ENCODE measurements at regions not wholly inside any gene's neighbourhood (a gene's known extent, or its start where the extent isn't known, plus 50 kb on each side); places are given as distances from the start of the nearest gene placed in this dataset.

DNA sequence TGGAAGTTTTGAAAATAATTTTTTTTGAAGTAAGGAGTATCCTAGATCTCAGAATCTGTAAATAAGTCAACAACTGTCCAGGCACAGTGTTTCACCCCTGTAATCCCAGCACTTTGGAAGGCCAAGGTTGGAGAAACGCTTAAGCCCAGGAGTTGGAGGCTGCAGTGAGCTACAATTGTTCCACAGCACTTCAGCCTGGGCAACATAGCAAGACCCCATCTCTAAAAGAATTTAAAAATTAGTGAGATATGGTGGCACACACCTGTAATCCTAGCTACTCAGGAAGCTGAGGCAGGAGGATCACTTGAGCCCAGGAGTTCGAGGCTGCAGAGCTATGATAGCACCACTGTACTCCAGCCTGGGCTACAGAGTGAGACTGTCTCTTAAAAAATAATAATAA is 87.2 kb upstream of the ZNF507 start:
- no CpG with 5 or more reads among the region's 2 CpGs for WGBS, 2 donors (ENCODE audit: extremely low coverage in 2 of 2, insufficient read length in 2 of 2, insufficient replicate concordance in 1 of 2)
- no peak overlapping the region for H3K9ac ChIP-seq (ENCODE audit: low read depth, low read length, poor library complexity)
- H3K23ac ChIP-seq (ENCODE audit: low read depth, low read length, poor library complexity): no peak overlapping the region
- no peak overlapping the region for H3K14ac ChIP-seq (ENCODE audit: low read length)
- no peaks in the 10 kb centered on the region for H3K9me3 ChIP-seq (replicated peaks in 1 of 2; ENCODE audit: control insufficient read depth in 2 of 2, insufficient read depth in 1 of 2, low read depth in 1 of 2, low read length in 2 of 2)
- H3K79me1 ChIP-seq (ENCODE audit: low read depth, low read length): no peaks in the 10 kb centered on the region
- H3K4me3 ChIP-seq (ENCODE audit: low read length in 2 of 2): no peak overlapping the region
- H3K18ac ChIP-seq (ENCODE audit: low read length): no peak overlapping the region
- no peak overlapping the region for H3K4ac ChIP-seq (ENCODE audit: low read length)
- H2BK5ac ChIP-seq (ENCODE audit: low read length): no peak overlapping the region
- no peak overlapping the region for H2AK5ac ChIP-seq (ENCODE audit: low read depth, low read length)
- peaks cover 0 to 2% of the 10 kb centered on the region in 2 donors for H3K4me1 ChIP-seq (ENCODE audit: control insufficient read depth in 2 of 2, insufficient read depth in 1 of 2, low read depth in 1 of 2, low read length in 2 of 2)
- no peak overlapping the region for H2BK12ac ChIP-seq (ENCODE audit: low read length)
- no peak overlapping the region for H4K8ac ChIP-seq (ENCODE audit: low read depth, low read length)
- no peak overlapping the region for H4K91ac ChIP-seq (ENCODE audit: low read depth, low read length, poor library complexity)
- DNase-seq (ENCODE audit: low spot score): no peak
- H2BK120ac ChIP-seq (ENCODE audit: low read depth, low read length): no peak overlapping the region
- H3K27ac ChIP-seq (replicated peaks; ENCODE audit: low read length): no peak overlapping the region
- H2AFZ ChIP-seq (ENCODE audit: low read length): no peak overlapping the region
- H3K27me3 ChIP-seq (ENCODE audit: control insufficient read depth in 3 of 3, insufficient read depth in 3 of 3, low read depth in 1 of 3, low read length in 3 of 3): peaks cover 0 to 5% (median 0%) of the 10 kb centered on the region in 3 experiments
- H3K36me3 ChIP-seq (replicated peaks in 1 of 2; ENCODE audit: control insufficient read depth in 2 of 2, insufficient read depth in 2 of 2, low read length in 2 of 2): no peaks in the 10 kb centered on the region
- H3K4me2 ChIP-seq (ENCODE audit: insufficient read depth, low read length, poor library complexity, severe bottlenecking): no peak overlapping the region
- H2BK15ac ChIP-seq (ENCODE audit: low read length): no peak overlapping the region

GRCh38 chr19:32264568-32264967 is 80.8 kb upstream of the ZNF507 start:
- WGBS, 2 donors (ENCODE audit: extremely low coverage in 2 of 2, insufficient read length in 2 of 2, insufficient replicate concordance in 1 of 2): no CpG with 5 or more reads among the region's 7 CpGs
- H2AK5ac ChIP-seq (ENCODE audit: low read depth, low read length): no peak overlapping the region
- H2AFZ ChIP-seq (ENCODE audit: low read length): no peak overlapping the region
- DNase-seq (ENCODE audit: low spot score): no peak
- H3K14ac ChIP-seq (ENCODE audit: low read length): no peak overlapping the region
- no peaks in the 10 kb centered on the region for H3K9me3 ChIP-seq (replicated peaks in 1 of 2; ENCODE audit: control insufficient read depth in 2 of 2, insufficient read depth in 1 of 2, low read depth in 1 of 2, low read length in 2 of 2)
- H3K18ac ChIP-seq (ENCODE audit: low read length): no peak overlapping the region
- H2BK12ac ChIP-seq (ENCODE audit: low read length): no peak overlapping the region
- H4K8ac ChIP-seq (ENCODE audit: low read depth, low read length): no peak overlapping the region
- no peak overlapping the region for H3K4ac ChIP-seq (ENCODE audit: low read length)
- no peak overlapping the region for H2BK120ac ChIP-seq (ENCODE audit: low read depth, low read length)
- H3K23ac ChIP-seq (ENCODE audit: low read depth, low read length, poor library complexity): no peak overlapping the region
- peaks cover 0 to 8% of the 10 kb centered on the region in 2 donors for H3K4me1 ChIP-seq (ENCODE audit: control insufficient read depth in 2 of 2, insufficient read depth in 1 of 2, low read depth in 1 of 2, low read length in 2 of 2)
- H3K79me1 ChIP-seq (ENCODE audit: low read depth, low read length): no peaks in the 10 kb centered on the region
- no peaks in the 10 kb centered on the region for H3K36me3 ChIP-seq (replicated peaks in 1 of 2; ENCODE audit: control insufficient read depth in 2 of 2, insufficient read depth in 2 of 2, low read length in 2 of 2)
- H3K9ac ChIP-seq (ENCODE audit: low read depth, low read length, poor library complexity): no peak overlapping the region
- no peak overlapping the region for H3K4me2 ChIP-seq (ENCODE audit: insufficient read depth, low read length, poor library complexity, severe bottlenecking)
- no peaks in the 10 kb centered on the region for H3K27me3 ChIP-seq (ENCODE audit: control insufficient read depth in 3 of 3, insufficient read depth in 3 of 3, low read depth in 1 of 3, low read length in 3 of 3)
- H2BK15ac ChIP-seq (ENCODE audit: low read length): no peak overlapping the region
- no peak overlapping the region for H3K27ac ChIP-seq (replicated peaks; ENCODE audit: low read length)
- no peak overlapping the region for H2BK5ac ChIP-seq (ENCODE audit: low read length)
- H4K91ac ChIP-seq (ENCODE audit: low read depth, low read length, poor library complexity): no peak overlapping the region
- no peak overlapping the region for H3K4me3 ChIP-seq (ENCODE audit: low read length in 2 of 2)

DNA sequence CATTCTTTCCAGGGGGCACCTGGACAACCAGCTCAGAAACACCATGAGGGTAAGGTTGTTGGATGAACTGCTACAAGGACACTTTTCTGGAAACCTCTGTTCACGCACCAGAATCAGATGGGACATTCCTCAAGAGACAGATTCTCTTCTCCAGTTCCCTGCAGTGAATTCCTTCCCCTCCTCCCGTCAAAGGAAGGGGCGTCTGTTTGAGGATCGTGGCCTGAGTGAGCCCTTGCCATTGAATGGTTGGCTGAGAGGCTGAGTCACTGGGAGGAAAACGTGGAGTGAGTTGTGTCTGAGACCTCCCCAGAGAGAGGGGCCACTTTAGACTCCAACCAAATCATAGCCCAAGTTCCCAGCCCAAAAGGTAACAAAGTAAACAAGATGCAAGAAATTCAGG is 79.4 kb upstream of the ZNF507 start:
- Histone ChIP-seq H3K27ac (replicated peaks; ENCODE audit: low read length) (no peak overlapping the region), H2BK5ac (ENCODE audit: low read length) (no peak overlapping the region), H2BK120ac (ENCODE audit: low read depth, low read length) (no peak overlapping the region), H2BK12ac (ENCODE audit: low read length) (no peak overlapping the region), H3K4ac (ENCODE audit: low read length) (no peak overlapping the region), H3K27me3 (ENCODE audit: control insufficient read depth in 3 of 3, insufficient read depth in 3 of 3, low read depth in 1 of 3, low read length in 3 of 3) (no peaks in the 10 kb centered on the region), H3K36me3 (replicated peaks in 1 of 2; ENCODE audit: control insufficient read depth in 2 of 2, insufficient read depth in 2 of 2, low read length in 2 of 2) (no peaks in the 10 kb centered on the region), H3K79me1 (ENCODE audit: low read depth, low read length) (no peaks in the 10 kb centered on the region), H3K18ac (ENCODE audit: low read length) (no peak overlapping the region), H2AFZ (ENCODE audit: low read length) (peak overlapping the region; percentile 48), H2AK5ac (ENCODE audit: low read depth, low read length) (no peak overlapping the region), H4K8ac (ENCODE audit: low read depth, low read length) (no peak overlapping the region), H2BK15ac (ENCODE audit: low read length) (no peak overlapping the region), H3K9me3 (replicated peaks in 1 of 2; ENCODE audit: control insufficient read depth in 2 of 2, insufficient read depth in 1 of 2, low read depth in 1 of 2, low read length in 2 of 2) (no peaks in the 10 kb centered on the region), H3K4me1 (ENCODE audit: control insufficient read depth in 2 of 2, insufficient read depth in 1 of 2, low read depth in 1 of 2, low read length in 2 of 2) (peaks cover 0 to 8% of the 10 kb centered on the region in 2 donors), H3K4me2 (ENCODE audit: insufficient read depth, low read length, poor library complexity, severe bottlenecking) (no peak overlapping the region), H4K91ac (ENCODE audit: low read depth, low read length, poor library complexity) (no peak overlapping the region), H3K23ac (ENCODE audit: low read depth, low read length, poor library complexity) (no peak overlapping the region), H3K4me3 (ENCODE audit: low read length in 2 of 2) (no peak overlapping the region), H3K9ac (ENCODE audit: low read depth, low read length, poor library complexity) (no peak overlapping the region), H3K14ac (ENCODE audit: low read length) (no peak overlapping the region)
- peak; percentile 15 for DNase-seq (ENCODE audit: low spot score)
- WGBS, 2 donors (ENCODE audit: extremely low coverage in 2 of 2, insufficient read length in 2 of 2, insufficient replicate concordance in 1 of 2): no CpG with 5 or more reads among the region's 5 CpGs

DNA sequence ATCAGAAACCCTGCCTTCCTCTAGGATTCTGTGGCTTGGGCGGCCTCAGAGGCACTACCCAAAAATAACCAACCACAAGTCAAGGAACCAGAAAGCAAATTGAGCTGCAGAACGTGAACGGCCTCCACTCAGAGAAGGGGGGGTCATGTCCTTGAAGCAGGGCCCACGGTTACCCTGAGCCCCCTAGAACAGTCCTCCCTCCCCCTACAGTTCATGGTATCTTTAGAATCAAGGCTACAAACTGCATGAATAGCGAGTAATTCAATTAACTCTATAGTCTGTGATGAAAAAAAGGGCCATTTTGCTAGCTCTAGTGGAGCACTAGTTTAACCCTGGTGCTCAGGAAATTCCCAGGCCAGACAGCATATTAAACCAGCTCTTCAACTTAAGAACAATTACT is 79.0 kb upstream of the ZNF507 start:
- Histone ChIP-seq H3K9me3 (replicated peaks in 1 of 2; ENCODE audit: control insufficient read depth in 2 of 2, insufficient read depth in 1 of 2, low read depth in 1 of 2, low read length in 2 of 2) (no peaks in the 10 kb centered on the region), H3K27me3 (ENCODE audit: control insufficient read depth in 3 of 3, insufficient read depth in 3 of 3, low read depth in 1 of 3, low read length in 3 of 3) (no peaks in the 10 kb centered on the region), H2AK5ac (ENCODE audit: low read depth, low read length) (no peak overlapping the region), H4K91ac (ENCODE audit: low read depth, low read length, poor library complexity) (no peak overlapping the region), H3K14ac (ENCODE audit: low read length) (no peak overlapping the region), H3K27ac (replicated peaks; ENCODE audit: low read length) (no peak overlapping the region), H2BK120ac (ENCODE audit: low read depth, low read length) (no peak overlapping the region), H2BK15ac (ENCODE audit: low read length) (no peak overlapping the region), H2BK12ac (ENCODE audit: low read length) (no peak overlapping the region), H3K4me1 (ENCODE audit: control insufficient read depth in 2 of 2, insufficient read depth in 1 of 2, low read depth in 1 of 2, low read length in 2 of 2) (peaks cover 0 to 8% of the 10 kb centered on the region in 2 donors), H3K36me3 (replicated peaks in 1 of 2; ENCODE audit: control insufficient read depth in 2 of 2, insufficient read depth in 2 of 2, low read length in 2 of 2) (no peaks in the 10 kb centered on the region), H3K4me2 (ENCODE audit: insufficient read depth, low read length, poor library complexity, severe bottlenecking) (no peak overlapping the region), H3K4ac (ENCODE audit: low read length) (no peak overlapping the region), H2AFZ (ENCODE audit: low read length) (peak overlapping the region; percentile 31), H2BK5ac (ENCODE audit: low read length) (no peak overlapping the region), H3K18ac (ENCODE audit: low read length) (no peak overlapping the region), H3K23ac (ENCODE audit: low read depth, low read length, poor library complexity) (no peak overlapping the region), H3K9ac (ENCODE audit: low read depth, low read length, poor library complexity) (no peak overlapping the region), H4K8ac (ENCODE audit: low read depth, low read length) (no peak overlapping the region), H3K79me1 (ENCODE audit: low read depth, low read length) (no peaks in the 10 kb centered on the region), H3K4me3 (ENCODE audit: low read length in 2 of 2) (no peak overlapping the region)
- WGBS, 2 donors (ENCODE audit: extremely low coverage in 2 of 2, insufficient read length in 2 of 2, insufficient replicate concordance in 1 of 2): no CpG with 5 or more reads among the region's 5 CpGs
- DNase-seq (ENCODE audit: low spot score): no peak

All from neuronal stem cell (in vitro differentiated cells).